ENCODE measurements at regions not wholly inside any gene's neighbourhood (a gene's known extent, or its start where the extent isn't known, plus 50 kb on each side); places are given as distances from the start of the nearest gene placed in this dataset.

DNA sequence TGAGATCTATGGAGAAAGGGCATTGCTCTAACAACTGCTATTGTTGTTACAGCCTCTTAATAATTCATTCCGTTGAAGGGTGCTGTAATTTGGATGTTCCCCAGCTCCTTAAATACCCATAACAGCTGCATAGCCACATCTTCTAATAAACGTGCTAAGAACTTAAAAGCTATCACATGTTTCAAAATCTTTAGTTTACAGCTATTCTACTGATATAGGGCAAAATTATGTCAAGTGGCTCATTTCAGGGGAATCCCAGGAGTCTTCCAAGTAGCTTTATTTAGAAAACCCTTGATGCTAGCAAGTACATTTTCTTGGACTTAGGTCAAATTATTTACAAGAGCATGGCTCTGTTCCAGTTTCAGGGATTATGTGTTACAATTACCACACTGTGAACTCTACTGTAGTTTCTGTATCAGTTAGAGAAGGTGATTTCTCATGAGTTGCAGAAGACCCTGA lies 990.4 kb upstream of the ACO1 start (continued):
- TF ChIP-seq, protein P1, sequence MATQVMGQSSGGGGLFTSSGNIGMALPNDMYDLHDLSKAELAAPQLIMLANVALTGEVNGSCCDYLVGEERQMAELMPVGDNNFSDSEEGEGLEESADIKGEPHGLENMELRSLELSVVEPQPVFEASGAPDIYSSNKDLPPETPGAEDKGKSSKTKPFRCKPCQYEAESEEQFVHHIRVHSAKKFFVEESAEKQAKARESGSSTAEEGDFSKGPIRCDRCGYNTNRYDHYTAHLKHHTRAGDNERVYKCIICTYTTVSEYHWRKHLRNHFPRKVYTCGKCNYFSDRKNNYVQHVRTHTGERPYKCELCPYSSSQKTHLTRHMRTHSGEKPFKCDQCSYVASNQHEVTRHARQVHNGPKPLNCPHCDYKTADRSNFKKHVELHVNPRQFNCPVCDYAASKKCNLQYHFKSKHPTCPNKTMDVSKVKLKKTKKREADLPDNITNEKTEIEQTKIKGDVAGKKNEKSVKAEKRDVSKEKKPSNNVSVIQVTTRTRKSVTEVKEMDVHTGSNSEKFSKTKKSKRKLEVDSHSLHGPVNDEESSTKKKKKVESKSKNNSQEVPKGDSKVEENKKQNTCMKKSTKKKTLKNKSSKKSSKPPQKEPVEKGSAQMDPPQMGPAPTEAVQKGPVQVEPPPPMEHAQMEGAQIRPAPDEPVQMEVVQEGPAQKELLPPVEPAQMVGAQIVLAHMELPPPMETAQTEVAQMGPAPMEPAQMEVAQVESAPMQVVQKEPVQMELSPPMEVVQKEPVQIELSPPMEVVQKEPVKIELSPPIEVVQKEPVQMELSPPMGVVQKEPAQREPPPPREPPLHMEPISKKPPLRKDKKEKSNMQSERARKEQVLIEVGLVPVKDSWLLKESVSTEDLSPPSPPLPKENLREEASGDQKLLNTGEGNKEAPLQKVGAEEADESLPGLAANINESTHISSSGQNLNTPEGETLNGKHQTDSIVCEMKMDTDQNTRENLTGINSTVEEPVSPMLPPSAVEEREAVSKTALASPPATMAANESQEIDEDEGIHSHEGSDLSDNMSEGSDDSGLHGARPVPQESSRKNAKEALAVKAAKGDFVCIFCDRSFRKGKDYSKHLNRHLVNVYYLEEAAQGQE (tag by site-specific recombination; IDR thresholded peaks at IDR 0.05): no peak
- TF ChIP-seq ZNF518A (tag by site-specific recombination; conservative IDR thresholded peaks at IDR 0.05; ENCODE audit: low read depth) (no peak), ZNF707 (tag by site-specific recombination; IDR thresholded peaks at IDR 0.05) (no peak), ZNF776 (tag by site-specific recombination; IDR thresholded peaks at IDR 0.05; ENCODE audit: borderline replicate concordance) (no peak), ZNF654 (tag by site-specific recombination; IDR thresholded peaks at IDR 0.05; ENCODE audit: low read depth) (no peak), ZNF660 (tag by site-specific recombination; IDR thresholded peaks at IDR 0.05) (no peak), ZNF132 (tag by site-specific recombination; IDR thresholded peaks at IDR 0.05; ENCODE audit: borderline replicate concordance) (no peak), ZNF530 (tag by site-specific recombination; IDR thresholded peaks at IDR 0.05; ENCODE audit: low read depth) (no peak), ZNF248 (tag by site-specific recombination; IDR thresholded peaks at IDR 0.05) (no peak), ZNF404 (tag by site-specific recombination; IDR thresholded peaks at IDR 0.05) (no peak), ZNF580 (tag by site-specific recombination; IDR thresholded peaks at IDR 0.05) (no peak)

DNA sequence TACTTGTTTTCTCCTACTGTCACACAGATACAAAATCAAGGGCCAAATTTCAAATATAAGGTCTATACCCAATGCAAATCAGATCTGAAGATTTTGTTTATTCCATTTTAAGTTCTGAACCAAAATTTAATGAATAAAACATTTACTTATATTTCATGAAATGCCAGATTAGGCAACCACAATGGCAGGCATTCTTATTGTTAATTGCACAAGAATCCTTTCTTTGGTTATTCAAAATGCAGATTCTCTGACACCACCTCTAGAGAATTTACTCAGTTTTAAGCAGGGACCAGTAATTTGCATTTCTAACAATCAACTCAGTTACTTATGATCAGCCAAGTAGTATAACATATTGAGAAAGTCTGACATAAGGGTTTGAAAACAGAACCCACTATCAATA lies 972.4 kb upstream of the ACO1 start:
- POLR2A ChIA-PET: no interaction called here
- H3K9me3 ChIP-seq (ENCODE audit: control insufficient read depth, insufficient read depth, low read depth, low read length): no peaks in the 10 kb centered on the region
- no peak overlapping the region for H3K27ac ChIP-seq (ENCODE audit: extremely low read depth, low read depth, low read length)
- H3K4me1 ChIP-seq (ENCODE audit: control insufficient read depth, insufficient read depth, low read length): no peaks in the 10 kb centered on the region
- CTCF ChIA-PET: no interaction called here
- H3K36me3 ChIP-seq (ENCODE audit: control insufficient read depth in 2 of 2, insufficient read depth in 1 of 2, low read length in 2 of 2): no peaks in the 10 kb centered on the region
- no peak overlapping the region for H3K4me3 ChIP-seq (ENCODE audit: low read depth, low read length)
- TF ChIP-seq ZNF2 (tag by site-specific recombination; IDR thresholded peaks at IDR 0.05) (no peak), BCL6B (tag by site-specific recombination; IDR thresholded peaks at IDR 0.05) (no peak), YY1 (tag by site-specific recombination; IDR thresholded peaks at IDR 0.05) (no peak), BCL11A (tag by site-specific recombination; IDR thresholded peaks at IDR 0.05; ENCODE audit: low read depth) (no peak), ZNF704 (tag by site-specific recombination; IDR thresholded peaks at IDR 0.05) (no peak), ZNF621 (tag by site-specific recombination; IDR thresholded peaks at IDR 0.05) (no peak), ZNF645 (tag by site-specific recombination; IDR thresholded peaks at IDR 0.05) (no peak), ZNF560 (tag by site-specific recombination; IDR thresholded peaks at IDR 0.05; ENCODE audit: borderline replicate concordance) (no peak), ZNF76 (tag by site-specific recombination; IDR thresholded peaks at IDR 0.05; ENCODE audit: borderline replicate concordance, low read depth) (no peak), ZNF202 (tag by site-specific recombination; IDR thresholded peaks at IDR 0.05; ENCODE audit: borderline replicate concordance) (no peak), GLIS2 (tag by site-specific recombination; IDR thresholded peaks at IDR 0.05) (no peak), ZNF324 (tag by site-specific recombination; IDR thresholded peaks at IDR 0.05) (no peak)
- TF ChIP-seq, protein P2, sequence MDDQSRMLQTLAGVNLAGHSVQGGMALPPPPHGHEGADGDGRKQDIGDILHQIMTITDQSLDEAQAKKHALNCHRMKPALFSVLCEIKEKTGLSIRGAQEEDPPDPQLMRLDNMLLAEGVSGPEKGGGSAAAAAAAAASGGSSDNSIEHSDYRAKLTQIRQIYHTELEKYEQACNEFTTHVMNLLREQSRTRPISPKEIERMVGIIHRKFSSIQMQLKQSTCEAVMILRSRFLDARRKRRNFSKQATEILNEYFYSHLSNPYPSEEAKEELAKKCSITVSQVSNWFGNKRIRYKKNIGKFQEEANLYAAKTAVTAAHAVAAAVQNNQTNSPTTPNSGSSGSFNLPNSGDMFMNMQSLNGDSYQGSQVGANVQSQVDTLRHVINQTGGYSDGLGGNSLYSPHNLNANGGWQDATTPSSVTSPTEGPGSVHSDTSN (CRISPR knock-in tag; IDR thresholded peaks at IDR 0.05): no peak

Data from HEK293 (cell line).